Keratinocyte (primary cell): ENCODE measurements at regions not wholly inside any gene's neighbourhood (a gene's known extent, or its start where the extent isn't known, plus 50 kb on each side); places are given as distances from the start of the nearest gene placed in this dataset.

Experiments
- DNase-seq: peaks from one replicate; pipeline ENCODE4 v3.0.0-alpha.2; 2011; ENCODE audit warnings: low read depth, missing footprints, low spot score
- FAIRE-seq: peaks from 2 replicates; lab custom pipeline; 2011; peaks lifted over from hg19 to GRCh38; lab: Jason Lieb, UNC
- H2AFZ ChIP-seq: 2 replicates; pipeline ENCODE4 v1.6.0; 2012; ENCODE audit warnings: low read length, control low read depth, inconsistent platforms; ENCODE audit not compliant: control insufficient read depth
- H3K27ac ChIP-seq: 2 replicates; pipeline ENCODE4 v1.5.1; 2011; ENCODE audit warnings: low read length; ENCODE audit not compliant: control insufficient read depth, insufficient read depth
- H3K27me3 ChIP-seq: 3 replicates; pipeline ENCODE4 v1.6.0; 2011; ENCODE audit warnings: low read length; ENCODE audit not compliant: control insufficient read depth, insufficient read depth; ENCODE audit errors: extremely low read depth
- H3K36me3 ChIP-seq, 2 experiments: 2 replicates in 1 of 2; 3 replicates in 1 of 2; pipeline ENCODE4 v1.5.1; 2011; ENCODE audit warnings: low read length in 2 of 2, mild to moderate bottlenecking in 1 of 2; ENCODE audit not compliant: control insufficient read depth in 2 of 2, insufficient read depth in 2 of 2; ENCODE audit errors: extremely low read depth in 1 of 2
- H3K4me1 ChIP-seq: 3 replicates; pipeline ENCODE4 v1.5.1; 2011; ENCODE audit warnings: low read length; ENCODE audit not compliant: control insufficient read depth, insufficient read depth; ENCODE audit errors: extremely low read depth
- H3K4me2 ChIP-seq: 3 replicates; pipeline ENCODE4 v1.6.0; 2011; ENCODE audit warnings: low read depth, low read length; ENCODE audit not compliant: control insufficient read depth, insufficient read depth; ENCODE audit errors: extremely low read depth
- H3K4me3 ChIP-seq, 3 experiments: fragments of 200-600 bp in 1 of 3; sonication (generic) in 1 of 3; 2 replicates in 2 of 3; 3 replicates in 1 of 3; pipeline ENCODE4 v1.5.1; 2011 to 2016; ENCODE audit warnings: low read length in 3 of 3, mild to moderate bottlenecking in 3 of 3, control low read depth in 2 of 3, inconsistent platforms in 1 of 3, low read depth in 1 of 3, mixed read lengths in 1 of 3, mixed run types in 1 of 3, moderate library complexity in 1 of 3; ENCODE audit not compliant: control insufficient read depth in 2 of 3, insufficient read depth in 2 of 3; ENCODE audit errors: extremely low read depth in 1 of 3
- H3K79me2 ChIP-seq: 2 replicates; pipeline ENCODE4 v1.6.0; 2012; ENCODE audit warnings: low read length; ENCODE audit not compliant: control insufficient read depth, insufficient read depth
- H3K9ac ChIP-seq: 3 replicates; pipeline ENCODE4 v1.6.0; 2011; ENCODE audit warnings: low read length; ENCODE audit not compliant: control insufficient read depth, insufficient read depth; ENCODE audit errors: extremely low read depth
- H3K9me1 ChIP-seq: 3 replicates; pipeline ENCODE4 v1.6.0; 2011; ENCODE audit warnings: low read length; ENCODE audit not compliant: control insufficient read depth, insufficient read depth; ENCODE audit errors: extremely low read depth
- H3K9me3 ChIP-seq: 2 replicates; pipeline ENCODE4 v1.5.1; 2012; ENCODE audit warnings: low read depth, low read length; ENCODE audit not compliant: control insufficient read depth
- H4K20me1 ChIP-seq: 3 replicates; pipeline ENCODE4 v1.6.0; 2011; ENCODE audit warnings: low read length; ENCODE audit not compliant: control insufficient read depth, insufficient read depth; ENCODE audit errors: extremely low read depth
- CTCF ChIP-seq, 3 experiments: IDR thresholded peaks in 1 of 3; conservative IDR thresholded peaks in 1 of 3; optimal IDR thresholded peaks in 1 of 3; 2 replicates in 2 of 3; 3 replicates in 1 of 3; pipeline versions ENCODE3 to v1.5.1; 2011; ENCODE audit warnings: low read length in 3 of 3, mild to moderate bottlenecking in 3 of 3, moderate library complexity in 2 of 3, control low read depth in 1 of 3, inconsistent platforms in 1 of 3; ENCODE audit not compliant: insufficient read depth in 2 of 3; ENCODE audit errors: extremely low read depth in 1 of 3
- EZH2 ChIP-seq: IDR thresholded peaks from one replicate; pipeline ENCODE4 v1.6.1; 2012; ENCODE audit warnings: inconsistent platforms, mild to moderate bottlenecking, low read length, moderate library complexity
- dilution Hi-C: fragments of 300-500 bp; cut with MboI; formaldehyde crosslinking; loops from one replicate; pipeline ENCODE4 v1.7.0; 2020; ENCODE audit warnings: low sequenced_read_pairs; ENCODE audit not compliant: extremely low pct_ligation_motif_present

GRCh38 chr3:76551739-76552138, 488.2 kb upstream of the ROBO2 start:
- no peak for FAIRE-seq
- dilution Hi-C loops = no loop called here
- no peak overlapping the region for H3K27ac ChIP-seq
- H3K4me2 ChIP-seq = no peak overlapping the region
- H3K27me3 ChIP-seq = no peaks in the 10 kb centered on the region
- H3K9me3 ChIP-seq = no peaks in the 10 kb centered on the region
- H3K4me1 ChIP-seq = no peaks in the 10 kb centered on the region
- H3K4me3 ChIP-seq = no peak overlapping the region
- no peaks in the 10 kb centered on the region for H3K79me2 ChIP-seq
- no peak for DNase-seq
- H3K36me3 ChIP-seq = no peaks in the 10 kb centered on the region
- H3K9ac ChIP-seq = no peak overlapping the region
- H4K20me1 ChIP-seq = no peaks in the 10 kb centered on the region
- no peak overlapping the region for H2AFZ ChIP-seq
- TF ChIP-seq EZH2 (no peak), CTCF (optimal IDR thresholded peaks at IDR 0.05 in 1 of 3, IDR thresholded peaks at IDR 0.05 in 1 of 3, conservative IDR thresholded peaks at IDR 0.05 in 1 of 3; ENCODE audit: extremely low read depth in 1 of 3, insufficient read depth in 2 of 3, low read length in 3 of 3) (no peak)
- no peaks in the 10 kb centered on the region for H3K9me1 ChIP-seq

DNA sequence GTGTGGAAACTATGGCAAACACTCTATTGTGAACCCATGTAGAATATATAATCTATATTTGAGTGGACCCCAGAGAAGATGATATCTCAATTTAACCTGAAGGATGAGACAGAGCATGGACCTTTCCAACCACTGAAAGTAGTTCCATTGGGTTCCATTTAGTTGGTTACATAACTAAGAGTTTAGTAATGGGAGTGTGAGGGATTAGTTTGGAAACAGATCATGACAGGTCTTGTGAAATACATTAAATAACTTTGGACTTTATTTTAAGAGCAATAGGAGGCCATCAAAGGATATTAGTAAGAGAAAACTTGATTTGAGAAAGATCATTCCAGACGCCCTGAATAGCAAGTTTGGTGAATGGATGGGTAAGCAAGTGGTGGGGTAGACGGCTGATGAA, 487.2 kb upstream of the ROBO2 start:
- Histone ChIP-seq H4K20me1 (no peaks in the 10 kb centered on the region), H3K27me3 (no peaks in the 10 kb centered on the region), H3K4me1 (no peaks in the 10 kb centered on the region), H3K4me3 (no peak overlapping the region), H3K9ac (no peak overlapping the region), H3K9me1 (no peaks in the 10 kb centered on the region), H3K79me2 (no peaks in the 10 kb centered on the region), H3K36me3 (no peaks in the 10 kb centered on the region), H3K27ac (no peak overlapping the region), H3K9me3 (no peaks in the 10 kb centered on the region), H2AFZ (no peak overlapping the region), H3K4me2 (no peak overlapping the region)
- dilution Hi-C loops = no loop called here
- FAIRE-seq (no peak), DNase-seq (no peak)
- TF ChIP-seq CTCF (optimal IDR thresholded peaks at IDR 0.05 in 1 of 3, IDR thresholded peaks at IDR 0.05 in 1 of 3, conservative IDR thresholded peaks at IDR 0.05 in 1 of 3; ENCODE audit: extremely low read depth in 1 of 3, insufficient read depth in 2 of 3, low read length in 3 of 3) (no peak), EZH2 (no peak)
